Right lobe of liver (tissue), 6 donors: ENCODE measurements at regions not wholly inside any gene's neighbourhood (a gene's known extent, or its start where the extent isn't known, plus 50 kb on each side); places are given as distances from the start of the nearest gene placed in this dataset.
A peak's percentile ranks its signal among the peaks of the same experiment; 100 is the strongest.

ENCODE experiments used
- ATAC-seq, 4 donors: fragments of 200-7000 bp; cut with Tn5 transposase; one replicate each; pipeline ENCODE4 v1.9.1; 2020; ENCODE audit warnings: mild to moderate bottlenecking in 4 of 4, moderate library complexity in 4 of 4
- DNase-seq, 3 donors: peaks; one replicate each; pipeline ENCODE4 v3.0.0-alpha.2; 2020
- H3K27ac ChIP-seq, 3 donors: fragments of 200-600 bp; one replicate each; pipeline ENCODE4 v1.8.0; 2022
- H3K27me3 ChIP-seq, 2 donors: fragments of 200-600 bp; one replicate each; pipeline ENCODE4 v1.8.0; 2022
- H3K36me3 ChIP-seq, 4 donors: fragments of 200-600 bp; sonication (generic) in 1 of 4; one replicate each; pipeline versions ENCODE4 v1.5.1 to v1.8.0; 2017 to 2022; ENCODE audit warnings: control low read depth in 1 of 4
- H3K4me1 ChIP-seq, 4 donors: fragments of 200-600 bp; sonication (generic) in 1 of 4; one replicate each; pipeline versions ENCODE4 v1.5.1 to v1.8.0; 2017 to 2022; ENCODE audit warnings: control low read depth in 1 of 4
- H3K4me3 ChIP-seq, 3 donors: fragments of 200-600 bp; one replicate each; pipeline ENCODE4 v1.8.0; 2022
- H3K9me3 ChIP-seq, 4 donors: fragments of 200-600 bp; sonication (generic) in 1 of 4; one replicate each; pipeline versions ENCODE4 v1.5.1 to v1.8.0; 2017 to 2022; ENCODE audit warnings: control low read depth in 1 of 4
- POLR2A ChIP-seq: fragments of 450-650 bp; IDR thresholded peaks from one replicate; pipeline ENCODE4 v1.6.1; 2017; ENCODE audit warnings: antibody characterized with exemption, mild to moderate bottlenecking
- WGBS: methylation state at CpG from one replicate; pipeline ENCODE4 v1.1.6; 2018; ENCODE audit warnings: low coverage, low lambda C conversion rate; ENCODE audit not compliant: insufficient coverage; ENCODE audit errors: missing lambda C conversion rate; 5-methylcytosine and 5-hydroxymethylcytosine counted together
- intact Hi-C, 2 donors: fragments of 100-400 bp; cut with DNase I; formaldehyde crosslinking; loops; one replicate each; pipeline versions ENCODE4 v1.11.2 to v1.14.1; 2022
- TF ChIP-seq, protein P1 (sequence below), 4 donors: fragments of 200-600 bp in 3 of 4; fragments of 450-650 bp in 1 of 4; IDR thresholded peaks; one replicate each; pipeline versions ENCODE4 v1.5.1 to v1.8.0; 2016 to 2022; ENCODE audit warnings: antibody characterized with exemption in 4 of 4, mild to moderate bottlenecking in 2 of 4
- donor health status: DM: no; HTN: yes; CAD: no.
- donor health status: DM: no; HTN: no; CAD: no.
- donor health status: DM: no; HTN: no; CAD: no.
- donor health status: DM: no; HTN: yes; CAD: no.
- donor health status: DM: no; HTN: yes; CAD: no.

DNA sequence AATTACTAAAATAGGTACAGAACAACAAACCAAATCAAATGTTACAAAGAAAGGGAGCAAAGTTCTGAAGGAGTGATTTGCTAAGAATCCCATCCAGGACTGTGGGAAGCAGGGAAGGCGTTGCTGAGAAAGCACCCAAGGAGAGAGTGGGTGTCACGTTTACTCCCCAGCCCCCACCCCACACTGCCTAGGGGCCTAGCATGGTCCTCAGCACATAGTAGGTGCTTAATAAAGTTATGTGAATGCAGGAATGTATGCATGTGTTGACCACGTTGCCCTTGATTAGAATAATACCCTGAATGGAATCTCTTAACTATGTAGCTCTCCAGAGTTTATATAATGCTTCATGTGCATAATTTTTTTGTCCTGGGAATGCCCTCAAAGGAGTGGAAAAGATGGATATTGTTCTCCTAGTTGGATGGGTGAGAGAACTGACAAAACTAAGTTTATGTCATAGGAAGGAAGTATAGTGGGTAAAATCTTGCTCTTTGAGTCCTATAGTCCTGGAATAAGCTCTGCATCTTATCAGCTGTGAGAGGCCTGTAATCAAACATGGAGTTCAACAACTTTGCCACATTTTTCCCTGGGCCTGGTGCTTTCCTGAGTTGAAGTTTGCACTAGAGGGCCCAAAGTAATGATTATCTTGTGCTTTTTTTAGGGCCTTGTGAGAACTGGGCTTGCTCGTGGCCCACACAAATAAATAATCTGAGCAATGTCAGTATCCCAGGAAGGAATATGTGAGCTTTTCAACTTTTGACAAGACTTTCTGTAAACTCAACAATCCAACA lies 53.8 kb upstream of the LMO2 start:
- H3K9me3 ChIP-seq: no peaks in the 10 kb centered on the region
- no peaks in the 10 kb centered on the region for H3K36me3 ChIP-seq
- no peak overlapping the region for H3K27ac ChIP-seq
- WGBS: 73% methylated on average over 4 of the region's 4 CpGs
- DNase-seq (no peak), ATAC-seq (no peak)
- no peaks in the 10 kb centered on the region for H3K27me3 ChIP-seq
- TF ChIP-seq POLR2A: no peak
- TF ChIP-seq, protein P1, sequence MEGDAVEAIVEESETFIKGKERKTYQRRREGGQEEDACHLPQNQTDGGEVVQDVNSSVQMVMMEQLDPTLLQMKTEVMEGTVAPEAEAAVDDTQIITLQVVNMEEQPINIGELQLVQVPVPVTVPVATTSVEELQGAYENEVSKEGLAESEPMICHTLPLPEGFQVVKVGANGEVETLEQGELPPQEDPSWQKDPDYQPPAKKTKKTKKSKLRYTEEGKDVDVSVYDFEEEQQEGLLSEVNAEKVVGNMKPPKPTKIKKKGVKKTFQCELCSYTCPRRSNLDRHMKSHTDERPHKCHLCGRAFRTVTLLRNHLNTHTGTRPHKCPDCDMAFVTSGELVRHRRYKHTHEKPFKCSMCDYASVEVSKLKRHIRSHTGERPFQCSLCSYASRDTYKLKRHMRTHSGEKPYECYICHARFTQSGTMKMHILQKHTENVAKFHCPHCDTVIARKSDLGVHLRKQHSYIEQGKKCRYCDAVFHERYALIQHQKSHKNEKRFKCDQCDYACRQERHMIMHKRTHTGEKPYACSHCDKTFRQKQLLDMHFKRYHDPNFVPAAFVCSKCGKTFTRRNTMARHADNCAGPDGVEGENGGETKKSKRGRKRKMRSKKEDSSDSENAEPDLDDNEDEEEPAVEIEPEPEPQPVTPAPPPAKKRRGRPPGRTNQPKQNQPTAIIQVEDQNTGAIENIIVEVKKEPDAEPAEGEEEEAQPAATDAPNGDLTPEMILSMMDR (IDR thresholded peaks at IDR 0.05): no peak
- H3K4me3 ChIP-seq: no peak overlapping the region
- intact Hi-C loops: no loop called here
- no peaks in the 10 kb centered on the region for H3K4me1 ChIP-seq

DNA sequence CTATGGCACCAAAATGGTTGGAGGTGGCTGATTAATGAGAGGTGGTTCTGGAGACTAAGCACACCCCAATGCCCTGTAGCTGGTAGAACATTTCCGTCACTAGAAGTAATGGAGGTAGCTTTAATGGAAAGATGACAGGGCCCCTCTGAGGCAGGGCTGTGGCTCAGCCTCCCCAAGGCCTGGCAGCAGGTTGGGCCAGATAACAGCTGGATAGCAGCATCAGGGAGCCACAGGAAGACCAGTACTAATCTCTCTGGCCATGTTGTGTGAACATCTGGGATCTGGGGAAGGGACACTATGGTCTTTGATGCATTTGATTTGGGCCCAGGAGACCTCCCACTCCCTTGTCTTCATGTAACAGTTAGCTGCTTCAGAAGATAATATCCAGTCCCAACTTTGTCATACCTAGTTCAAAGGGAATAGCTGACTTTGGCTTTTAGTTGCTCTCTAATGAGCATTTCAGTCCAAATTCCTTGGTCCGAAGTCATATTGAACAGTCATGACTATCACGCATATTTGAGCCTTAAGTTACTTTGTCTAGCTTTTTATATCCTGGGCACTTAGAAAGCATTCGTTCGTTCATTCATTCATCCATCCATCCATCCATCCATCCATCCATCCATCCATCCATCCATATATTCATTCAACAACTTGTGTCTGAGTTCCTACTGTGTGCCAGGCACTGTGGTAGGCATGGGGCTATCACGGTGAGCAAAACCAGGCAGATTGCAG lies 53.0 kb upstream of the LMO2 start:
- intact Hi-C loops: no loop called here
- DNase-seq: peak in 1 of 3 donors; percentile 15
- no peak for TF ChIP-seq POLR2A
- TF ChIP-seq, protein P1 (IDR thresholded peaks at IDR 0.05): no peak
- H3K27me3 ChIP-seq: no peaks in the 10 kb centered on the region
- H3K27ac ChIP-seq: no peak overlapping the region
- ATAC-seq: no peak
- WGBS: 84% methylated on average over 6 of the region's 6 CpGs
- no peak overlapping the region for H3K4me3 ChIP-seq
- no peaks in the 10 kb centered on the region for H3K9me3 ChIP-seq
- no peaks in the 10 kb centered on the region for H3K36me3 ChIP-seq
- H3K4me1 ChIP-seq: no peaks in the 10 kb centered on the region

DNA sequence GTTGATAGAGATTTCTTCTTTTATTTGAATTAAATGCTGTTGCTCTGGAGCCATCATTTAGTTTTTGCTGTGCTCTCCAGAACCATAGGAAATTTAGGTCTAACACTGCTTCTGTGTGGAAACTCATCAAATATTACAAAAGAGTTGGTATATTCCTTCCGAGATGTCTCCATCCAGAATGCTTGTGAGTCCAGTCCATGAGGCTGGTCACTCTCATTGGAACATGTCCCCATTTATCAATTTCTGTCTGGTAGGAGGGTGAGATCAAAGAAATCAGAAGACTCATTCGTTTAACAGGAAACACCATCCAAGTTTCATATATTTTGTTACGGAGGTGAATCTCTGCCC lies 52.4 kb upstream of the LMO2 start:
- Histone ChIP-seq H3K4me1 (no peaks in the 10 kb centered on the region), H3K27ac (no peak overlapping the region), H3K9me3 (no peaks in the 10 kb centered on the region), H3K36me3 (no peaks in the 10 kb centered on the region), H3K27me3 (no peaks in the 10 kb centered on the region), H3K4me3 (no peak overlapping the region)
- DNase-seq (no peak), ATAC-seq (no peak)
- intact Hi-C loops: no loop called here
- 81% methylated on average over 3 of the region's 3 CpGs for WGBS
- no peak for TF ChIP-seq POLR2A
- TF ChIP-seq, protein P1 (IDR thresholded peaks at IDR 0.05): no peak

DNA sequence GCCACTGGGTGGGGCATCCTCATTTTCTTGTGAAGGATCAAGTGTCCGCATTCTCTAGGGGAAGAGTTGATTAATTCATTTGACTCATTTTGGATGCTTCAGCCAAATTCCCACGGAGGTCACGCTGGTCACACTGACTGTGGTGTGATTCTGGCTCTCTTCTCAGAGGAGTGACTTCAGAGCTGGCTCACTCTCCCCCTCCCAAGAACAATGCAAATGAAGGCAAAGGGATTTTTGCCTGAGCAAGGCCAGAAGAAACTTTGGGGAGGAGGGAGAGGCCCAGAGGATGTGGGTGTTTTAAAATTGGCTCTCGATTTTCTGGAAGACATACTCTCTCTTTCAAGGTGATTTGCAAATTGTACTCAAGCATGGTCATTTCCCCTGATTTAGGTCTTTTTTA lies 51.1 kb upstream of the LMO2 start:
- intact Hi-C loops: no loop called here
- no peak overlapping the region for H3K4me3 ChIP-seq
- ATAC-seq (peak in 1 of 4 donors; percentile 57), DNase-seq (peak in 1 of 3 donors; percentile 33)
- H3K4me1 ChIP-seq: no peaks in the 10 kb centered on the region
- TF ChIP-seq, protein P1 (IDR thresholded peaks at IDR 0.05): no peak
- no peak for TF ChIP-seq POLR2A
- H3K27ac ChIP-seq: no peak overlapping the region
- 42% methylated on average over 4 of the region's 4 CpGs for WGBS
- H3K9me3 ChIP-seq: no peaks in the 10 kb centered on the region
- no peaks in the 10 kb centered on the region for H3K27me3 ChIP-seq
- no peaks in the 10 kb centered on the region for H3K36me3 ChIP-seq
